ENCODE measurements at regions not wholly inside any gene's neighbourhood (a gene's known extent, or its start where the extent isn't known, plus 50 kb on each side); places are given as distances from the start of the nearest gene placed in this dataset.
"Not testable (repeated sequence)": the region's sequence is repeated elsewhere in the genome, so short reads cannot be mapped to it uniquely, and the experiment has no call there.

DNA sequence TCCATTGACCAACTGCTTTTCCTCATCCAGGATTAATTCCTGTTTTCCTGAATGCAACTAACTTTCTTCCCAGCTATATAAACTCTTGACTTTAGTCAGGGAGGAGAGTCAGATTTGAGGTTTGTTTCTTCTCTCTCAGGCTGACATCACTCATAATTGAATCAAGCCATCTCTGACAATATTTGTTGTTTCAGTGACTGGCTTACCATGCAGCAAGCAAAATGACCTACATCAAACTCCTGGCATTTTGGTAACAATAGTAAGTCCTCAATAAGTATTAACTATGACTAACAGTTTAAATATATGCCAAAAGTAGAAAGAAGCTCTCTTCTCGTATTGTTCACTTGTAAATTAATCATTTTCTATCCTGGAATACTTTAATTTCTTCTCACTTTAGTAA lies 625.7 kb upstream of the KCND2 start:
- TF ChIP-seq, protein P1, sequence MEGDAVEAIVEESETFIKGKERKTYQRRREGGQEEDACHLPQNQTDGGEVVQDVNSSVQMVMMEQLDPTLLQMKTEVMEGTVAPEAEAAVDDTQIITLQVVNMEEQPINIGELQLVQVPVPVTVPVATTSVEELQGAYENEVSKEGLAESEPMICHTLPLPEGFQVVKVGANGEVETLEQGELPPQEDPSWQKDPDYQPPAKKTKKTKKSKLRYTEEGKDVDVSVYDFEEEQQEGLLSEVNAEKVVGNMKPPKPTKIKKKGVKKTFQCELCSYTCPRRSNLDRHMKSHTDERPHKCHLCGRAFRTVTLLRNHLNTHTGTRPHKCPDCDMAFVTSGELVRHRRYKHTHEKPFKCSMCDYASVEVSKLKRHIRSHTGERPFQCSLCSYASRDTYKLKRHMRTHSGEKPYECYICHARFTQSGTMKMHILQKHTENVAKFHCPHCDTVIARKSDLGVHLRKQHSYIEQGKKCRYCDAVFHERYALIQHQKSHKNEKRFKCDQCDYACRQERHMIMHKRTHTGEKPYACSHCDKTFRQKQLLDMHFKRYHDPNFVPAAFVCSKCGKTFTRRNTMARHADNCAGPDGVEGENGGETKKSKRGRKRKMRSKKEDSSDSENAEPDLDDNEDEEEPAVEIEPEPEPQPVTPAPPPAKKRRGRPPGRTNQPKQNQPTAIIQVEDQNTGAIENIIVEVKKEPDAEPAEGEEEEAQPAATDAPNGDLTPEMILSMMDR (conservative IDR thresholded peaks at IDR 0.05), result no peak
- Histone ChIP-seq H3K27ac (ENCODE audit: low read depth, low read length) (no peak overlapping the region), H3K4me1 (ENCODE audit: control insufficient read depth, insufficient read depth, low read length) (no peaks in the 10 kb centered on the region), H3K9ac (ENCODE audit: extremely low read depth, low read length, poor library complexity, severe bottlenecking) (no peak overlapping the region), H3K9me3 (ENCODE audit: control insufficient read depth, low read length) (no peaks in the 10 kb centered on the region), H3K36me3 (ENCODE audit: control insufficient read depth, insufficient read depth, low read length) (no peaks in the 10 kb centered on the region), H3K4me3 (ENCODE audit: low read length) (no peak overlapping the region), H3K27me3 (ENCODE audit: control insufficient read depth, insufficient read depth, low read length, poor library complexity, severe bottlenecking) (no peaks in the 10 kb centered on the region)
- H3K9me3 Mint-ChIP-seq, result no peaks in the 10 kb centered on the region
- no peaks in the 10 kb centered on the region for H3K27me3 Mint-ChIP-seq (ENCODE audit: insufficient read depth)
- no peak overlapping the region for H3K27ac Mint-ChIP-seq
- 85% methylated on average over 1 of the region's 1 CpG; no CpG with 5 or more reads in 1 of the 2 experiments for WGBS, 2 experiments (ENCODE audit: insufficient coverage in 1 of 2, insufficient read length in 1 of 2)
- no peak for DNase-seq
- H3K4me1 Mint-ChIP-seq, result no peaks in the 10 kb centered on the region
- H3K36me3 Mint-ChIP-seq (ENCODE audit: low read depth), result no peaks in the 10 kb centered on the region
- no peak overlapping the region for H3K4me3 Mint-ChIP-seq

DNA sequence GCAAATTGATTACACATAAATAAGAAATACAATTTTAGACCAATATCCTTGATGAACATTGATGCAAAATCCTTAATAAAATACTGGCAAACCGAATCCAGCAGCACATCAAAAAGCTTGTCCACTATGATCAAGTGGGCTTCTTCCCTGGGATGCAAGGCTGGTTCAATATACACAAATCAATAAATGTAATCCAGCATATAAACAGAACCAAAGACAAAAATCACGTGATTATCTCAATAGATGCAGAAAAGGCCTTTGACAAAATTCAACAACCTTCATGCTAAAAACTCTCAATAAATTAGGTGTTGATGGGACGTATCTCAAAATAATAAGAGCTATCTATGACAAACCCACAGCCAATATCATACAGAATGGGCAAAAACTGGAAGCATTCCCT lies 624.2 kb upstream of the KCND2 start:
- H3K27ac Mint-ChIP-seq; H3K4me1 ChIP-seq (ENCODE audit: control insufficient read depth, insufficient read depth, low read length); H3K4me3 Mint-ChIP-seq; DNase-seq; H3K9ac ChIP-seq (ENCODE audit: extremely low read depth, low read length, poor library complexity, severe bottlenecking); H3K27ac ChIP-seq (ENCODE audit: low read depth, low read length); H3K36me3 ChIP-seq (ENCODE audit: control insufficient read depth, insufficient read depth, low read length); H3K27me3 ChIP-seq (ENCODE audit: control insufficient read depth, insufficient read depth, low read length, poor library complexity, severe bottlenecking); H3K27me3 Mint-ChIP-seq (ENCODE audit: insufficient read depth); H3K4me3 ChIP-seq (ENCODE audit: low read length); H3K36me3 Mint-ChIP-seq (ENCODE audit: low read depth); H3K4me1 Mint-ChIP-seq; H3K9me3 Mint-ChIP-seq; H3K9me3 ChIP-seq (ENCODE audit: control insufficient read depth, low read length): not testable (repeated sequence)
- WGBS, 2 experiments (ENCODE audit: insufficient coverage in 1 of 2, insufficient read length in 1 of 2), result 86 to 90% methylated on average over 1 of the region's 3 CpGs

DNA sequence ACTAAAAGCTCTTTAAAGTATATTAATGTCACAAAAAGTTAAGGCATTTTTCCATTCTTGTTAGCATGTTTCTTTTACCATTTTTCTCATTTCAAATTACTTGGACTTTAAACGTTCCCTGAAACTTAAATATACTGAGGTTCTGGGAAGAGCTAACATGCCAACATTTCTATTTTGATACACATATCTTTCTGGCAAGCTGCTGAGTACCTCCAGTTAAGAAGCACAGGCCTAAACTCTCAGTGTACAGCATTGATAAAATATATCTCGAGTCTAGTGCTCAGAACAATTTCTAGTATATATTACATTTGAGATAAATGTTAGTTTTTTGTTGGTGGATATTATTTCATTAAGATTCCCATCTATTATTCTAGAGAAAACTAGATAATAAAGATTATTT lies 612.9 kb upstream of the KCND2 start:
- 79 to 80% methylated on average over 1 to 2 of the region's 2 CpGs for WGBS, 2 experiments (ENCODE audit: insufficient coverage in 1 of 2, insufficient read length in 1 of 2)
- Mint-ChIP-seq H3K27me3 (ENCODE audit: insufficient read depth) (no peaks in the 10 kb centered on the region), H3K36me3 (ENCODE audit: low read depth) (no peaks in the 10 kb centered on the region), H3K4me3 (no peak overlapping the region), H3K27ac (no peak overlapping the region), H3K9me3 (peaks cover 3% of the 10 kb centered on the region), H3K4me1 (no peaks in the 10 kb centered on the region)
- TF ChIP-seq, protein P1 (conservative IDR thresholded peaks at IDR 0.05), result no peak
- no peak overlapping the region for H3K9ac ChIP-seq (ENCODE audit: extremely low read depth, low read length, poor library complexity, severe bottlenecking)
- no peaks in the 10 kb centered on the region for H3K9me3 ChIP-seq (ENCODE audit: control insufficient read depth, low read length)
- no peak for DNase-seq
- no peaks in the 10 kb centered on the region for H3K36me3 ChIP-seq (ENCODE audit: control insufficient read depth, insufficient read depth, low read length)
- no peak overlapping the region for H3K4me3 ChIP-seq (ENCODE audit: low read length)
- H3K27me3 ChIP-seq (ENCODE audit: control insufficient read depth, insufficient read depth, low read length, poor library complexity, severe bottlenecking), result no peaks in the 10 kb centered on the region
- H3K27ac ChIP-seq (ENCODE audit: low read depth, low read length), result no peak overlapping the region
- no peaks in the 10 kb centered on the region for H3K4me1 ChIP-seq (ENCODE audit: control insufficient read depth, insufficient read depth, low read length)

DNA sequence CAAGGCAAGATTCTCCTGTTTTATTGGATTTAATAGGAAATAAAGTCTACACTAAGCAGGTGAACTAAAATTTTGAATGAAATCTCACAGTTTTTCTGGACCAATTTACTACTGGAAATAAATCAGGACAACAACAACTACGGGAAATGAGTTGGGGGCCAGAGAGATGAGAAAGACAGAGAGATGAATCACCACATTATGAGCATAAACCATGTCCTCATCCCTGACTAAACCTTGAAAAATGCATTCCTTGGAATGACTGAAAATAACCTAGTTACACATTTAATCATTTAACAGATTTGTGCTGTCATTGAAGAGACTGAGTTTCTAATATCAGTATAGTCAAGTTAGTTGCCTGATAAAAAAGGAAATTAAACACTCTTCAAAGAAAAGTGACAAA lies 608.4 kb upstream of the KCND2 start:
- H3K4me1 ChIP-seq (ENCODE audit: control insufficient read depth, insufficient read depth, low read length), result no peaks in the 10 kb centered on the region
- Mint-ChIP-seq H3K9me3 (no peaks in the 10 kb centered on the region), H3K4me1 (no peaks in the 10 kb centered on the region), H3K27ac (no peak overlapping the region), H3K4me3 (no peak overlapping the region), H3K36me3 (ENCODE audit: low read depth) (no peaks in the 10 kb centered on the region), H3K27me3 (ENCODE audit: insufficient read depth) (no peaks in the 10 kb centered on the region)
- no peaks in the 10 kb centered on the region for H3K36me3 ChIP-seq (ENCODE audit: control insufficient read depth, insufficient read depth, low read length)
- DNase-seq, result no peak
- H3K9ac ChIP-seq (ENCODE audit: extremely low read depth, low read length, poor library complexity, severe bottlenecking), result no peak overlapping the region
- no peaks in the 10 kb centered on the region for H3K9me3 ChIP-seq (ENCODE audit: control insufficient read depth, low read length)
- H3K4me3 ChIP-seq (ENCODE audit: low read length), result no peak overlapping the region
- 91% methylated on average over 1 of the region's 1 CpG; no CpG with 5 or more reads in 1 of the 2 experiments for WGBS, 2 experiments (ENCODE audit: insufficient coverage in 1 of 2, insufficient read length in 1 of 2)
- no peaks in the 10 kb centered on the region for H3K27me3 ChIP-seq (ENCODE audit: control insufficient read depth, insufficient read depth, low read length, poor library complexity, severe bottlenecking)
- TF ChIP-seq, protein P1 (conservative IDR thresholded peaks at IDR 0.05), result no peak
- no peak overlapping the region for H3K27ac ChIP-seq (ENCODE audit: low read depth, low read length)

All from endodermal cell (in vitro differentiated cells).